ENCODE measurements at regions not wholly inside any gene's neighbourhood (a gene's known extent, or its start where the extent isn't known, plus 50 kb on each side); places are given as distances from the start of the nearest gene placed in this dataset.

GRCh38 chr4:30245140-30245539, 475.0 kb upstream of the PCDH7 start:
- DNase-seq (ENCODE audit: extremely low read depth in 1 of 11, low read depth in 9 of 11, low spot score in 4 of 11), result no peak

- no peak for DNase-seq (ENCODE audit: extremely low read depth in 1 of 11, low read depth in 9 of 11, low spot score in 4 of 11)
These were observed 463.9 kb upstream of the PCDH7 start for GRCh38 chr4:30256116-30256832.

- DNase-seq (ENCODE audit: extremely low read depth in 1 of 11, low read depth in 9 of 11, low spot score in 4 of 11), result no peak
These were observed 461.2 kb upstream of the PCDH7 start for GRCh38 chr4:30258949-30259348.

- DNase-seq (ENCODE audit: extremely low read depth in 1 of 11, low read depth in 9 of 11, low spot score in 4 of 11), result no peak
These were observed 457.8 kb upstream of the PCDH7 start for GRCh38 chr4:30262379-30262778.

- DNase-seq (ENCODE audit: extremely low read depth in 1 of 11, low read depth in 9 of 11, low spot score in 4 of 11), result no peak
These were observed 455.7 kb upstream of the PCDH7 start for GRCh38 chr4:30264465-30264864.

GRCh38 chr4:30265716-30266115, 454.5 kb upstream of the PCDH7 start:
- no peak for DNase-seq (ENCODE audit: extremely low read depth in 1 of 11, low read depth in 9 of 11, low spot score in 4 of 11)

GRCh38 chr4:30268370-30268769, 451.8 kb upstream of the PCDH7 start:
- no peak for DNase-seq (ENCODE audit: extremely low read depth in 1 of 11, low read depth in 9 of 11, low spot score in 4 of 11)

- no peak for DNase-seq (ENCODE audit: extremely low read depth in 1 of 11, low read depth in 9 of 11, low spot score in 4 of 11)
These were observed 450.3 kb upstream of the PCDH7 start for GRCh38 chr4:30269850-30270249.

- no peak for DNase-seq (ENCODE audit: extremely low read depth in 1 of 11, low read depth in 9 of 11, low spot score in 4 of 11)
These were observed 438.2 kb upstream of the PCDH7 start for GRCh38 chr4:30281986-30282385.

- no peak for DNase-seq (ENCODE audit: extremely low read depth in 1 of 11, low read depth in 9 of 11, low spot score in 4 of 11)
These were observed 436.8 kb upstream of the PCDH7 start for GRCh38 chr4:30283336-30283735.

- no peak for DNase-seq (ENCODE audit: extremely low read depth in 1 of 11, low read depth in 9 of 11, low spot score in 4 of 11)
These were observed 425.9 kb upstream of the PCDH7 start for GRCh38 chr4:30294295-30294694.

- no peak for DNase-seq (ENCODE audit: extremely low read depth in 1 of 11, low read depth in 9 of 11, low spot score in 4 of 11)
These were observed 424.5 kb upstream of the PCDH7 start for GRCh38 chr4:30295652-30296051.

GRCh38 chr4:30314001-30314400, 406.2 kb upstream of the PCDH7 start:
- DNase-seq (ENCODE audit: extremely low read depth in 1 of 11, low read depth in 9 of 11, low spot score in 4 of 11), result no peak

GRCh38 chr4:30330894-30331652, 389.1 kb upstream of the PCDH7 start:
- no peak for DNase-seq (ENCODE audit: extremely low read depth in 1 of 11, low read depth in 9 of 11, low spot score in 4 of 11)

GRCh38 chr4:30341731-30342130, 378.4 kb upstream of the PCDH7 start:
- DNase-seq (ENCODE audit: extremely low read depth in 1 of 11, low read depth in 9 of 11, low spot score in 4 of 11), result no peak

- DNase-seq (ENCODE audit: extremely low read depth in 1 of 11, low read depth in 9 of 11, low spot score in 4 of 11), result no peak
These were observed 369.9 kb upstream of the PCDH7 start for GRCh38 chr4:30350288-30350687.

GRCh38 chr4:30354605-30355004, 365.6 kb upstream of the PCDH7 start:
- DNase-seq (ENCODE audit: extremely low read depth in 1 of 11, low read depth in 9 of 11, low spot score in 4 of 11), result no peak

- no peak for DNase-seq (ENCODE audit: extremely low read depth in 1 of 11, low read depth in 9 of 11, low spot score in 4 of 11)
These were observed 357.7 kb upstream of the PCDH7 start for GRCh38 chr4:30362436-30362835.

- no peak for DNase-seq (ENCODE audit: extremely low read depth in 1 of 11, low read depth in 9 of 11, low spot score in 4 of 11)
These were observed 350.1 kb upstream of the PCDH7 start for GRCh38 chr4:30370105-30370504.

- DNase-seq (ENCODE audit: extremely low read depth in 1 of 11, low read depth in 9 of 11, low spot score in 4 of 11), result peak in 4 of 11 donors; percentile 0 to 5 (median 0)
These were observed 339.7 kb upstream of the PCDH7 start for GRCh38 chr4:30380404-30380998.

Data from renal cortex interstitium (tissue), 11 donors.